HG03354 (cell line): ENCODE measurements at regions not wholly inside any gene's neighbourhood (a gene's known extent, or its start where the extent isn't known, plus 50 kb on each side); places are given as distances from the start of the nearest gene placed in this dataset.

ENCODE experiments used
- ATAC-seq: cut with Tn5 transposase; IDR thresholded peaks from one replicate; pipeline ENCODE4 v1.9.1; 2021; ENCODE audit warnings: mild to moderate bottlenecking; ENCODE audit not compliant: unreplicated experiment, poor library complexity, severe bottlenecking

DNA sequence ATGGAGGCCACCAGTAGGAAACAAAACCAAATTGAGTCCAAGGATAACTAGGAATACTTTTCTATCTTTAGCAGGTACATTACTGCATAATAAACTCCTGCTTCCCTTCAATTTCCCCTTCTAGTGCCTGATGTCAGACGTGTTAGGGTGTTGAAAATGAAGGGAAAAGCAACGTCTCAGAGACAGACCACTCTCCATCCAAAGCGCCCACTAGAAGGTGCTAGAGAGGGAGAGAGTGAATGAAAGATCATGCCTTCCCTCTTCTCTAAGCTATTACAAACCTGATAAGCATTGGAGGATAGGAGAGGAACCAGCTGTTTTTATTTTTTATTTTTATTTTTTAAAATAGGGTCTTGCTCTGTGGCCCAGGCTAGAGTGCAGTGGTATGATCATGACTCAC is 64.1 kb downstream of the ZNF641 start:
- no peak for ATAC-seq

DNA sequence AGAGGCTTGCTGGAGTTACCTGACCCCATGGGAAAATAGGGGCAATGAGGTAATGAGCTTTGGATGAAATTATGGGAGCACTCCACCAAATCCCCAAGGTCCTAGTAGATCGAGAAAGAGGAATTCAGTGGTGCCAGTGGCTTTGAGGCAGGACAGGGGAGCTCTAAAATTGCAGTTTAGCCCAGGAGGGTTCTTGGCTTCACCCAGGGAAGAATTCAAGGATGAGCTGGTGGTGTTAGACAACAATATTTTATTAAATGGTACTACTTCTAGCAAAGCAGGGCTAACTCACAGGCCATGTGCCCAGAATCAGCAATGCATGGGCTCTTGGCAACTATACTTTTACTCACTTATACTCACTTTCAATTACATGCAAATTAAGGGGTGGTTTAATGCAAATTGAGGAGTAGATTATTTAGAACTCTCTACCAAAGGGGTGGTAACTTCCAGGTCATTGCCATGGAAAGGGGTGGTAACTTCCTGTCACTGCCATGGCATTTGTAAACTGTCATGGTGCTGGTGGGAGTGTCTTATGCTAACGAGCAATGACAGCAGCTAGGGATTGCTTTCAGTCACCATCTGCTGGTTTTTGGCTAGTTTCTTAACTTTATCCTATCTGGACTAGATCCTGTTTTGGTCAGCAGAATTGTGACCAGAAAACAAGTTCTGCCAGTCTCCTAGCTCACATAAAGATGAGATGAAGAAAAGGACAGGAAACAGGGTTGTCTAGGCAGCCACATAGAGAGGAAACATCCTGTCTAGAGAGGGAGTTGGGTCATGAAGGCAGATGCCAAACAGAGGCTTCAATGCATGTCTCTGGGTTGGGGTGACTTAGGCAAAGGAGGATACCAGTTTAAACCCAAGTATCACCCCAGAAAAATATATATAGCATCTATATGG is 64.7 kb downstream of the ZNF641 start:
- no peak for ATAC-seq

DNA sequence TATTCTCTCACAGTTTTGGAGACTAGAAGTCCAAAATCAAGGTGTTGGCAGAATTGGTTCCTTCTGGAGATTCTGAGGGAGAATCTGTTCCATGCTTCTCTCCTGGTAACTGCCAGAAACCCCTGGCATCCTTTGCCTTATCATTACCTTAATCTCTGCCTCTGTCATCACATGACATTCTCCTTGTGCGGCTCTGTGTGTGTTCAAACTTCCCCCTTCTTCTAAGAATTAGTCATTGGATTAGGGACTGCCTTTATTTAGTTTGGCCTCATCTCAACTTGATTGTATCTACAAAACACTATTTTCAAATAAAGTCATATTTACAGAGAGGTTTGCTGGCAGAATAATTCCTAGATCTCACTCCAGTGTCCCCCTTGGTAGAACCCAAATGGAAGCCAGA is 68.9 kb downstream of the ZNF641 start:
- no peak for ATAC-seq

DNA sequence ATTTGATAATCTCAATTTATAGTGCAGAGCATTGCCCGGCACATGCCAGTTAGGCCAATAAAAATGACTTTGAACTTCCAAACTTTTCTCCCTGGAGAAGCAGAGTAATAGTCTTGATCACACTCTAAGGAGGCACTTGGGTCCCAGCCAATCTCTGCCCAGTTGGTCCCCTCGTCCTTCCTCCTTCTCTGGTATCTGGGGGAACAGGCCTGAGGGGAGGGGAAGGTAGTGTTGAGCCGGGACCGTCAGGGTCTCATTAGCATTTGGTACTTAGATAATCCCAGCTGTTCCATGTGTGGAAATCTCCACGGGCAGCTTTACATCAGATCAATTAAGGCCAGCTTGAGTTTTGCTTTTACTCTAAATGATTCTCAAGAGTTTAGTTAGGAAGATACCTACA is 70.1 kb downstream of the ZNF641 start:
- no peak for ATAC-seq

DNA sequence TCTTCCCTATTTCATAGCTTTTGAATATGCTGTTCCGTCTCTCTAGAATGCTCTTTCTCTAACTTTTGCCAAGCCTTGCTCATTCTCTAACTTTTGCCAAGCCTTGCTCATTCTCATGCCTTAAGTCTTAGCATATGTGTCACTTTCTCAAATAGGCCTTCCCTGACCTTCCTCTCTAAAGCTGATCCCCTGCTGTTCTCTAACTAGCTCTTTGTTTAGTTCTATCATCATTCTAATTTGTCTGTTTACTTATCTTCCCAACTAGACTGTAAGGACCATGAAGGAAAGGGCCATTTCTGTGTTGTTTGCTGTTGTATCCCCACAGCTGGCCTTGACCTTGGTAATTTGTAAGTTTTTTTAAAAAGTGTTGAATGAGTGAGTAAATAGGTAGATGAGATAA is 71.1 kb downstream of the ZNF641 start:
- no peak for ATAC-seq

DNA sequence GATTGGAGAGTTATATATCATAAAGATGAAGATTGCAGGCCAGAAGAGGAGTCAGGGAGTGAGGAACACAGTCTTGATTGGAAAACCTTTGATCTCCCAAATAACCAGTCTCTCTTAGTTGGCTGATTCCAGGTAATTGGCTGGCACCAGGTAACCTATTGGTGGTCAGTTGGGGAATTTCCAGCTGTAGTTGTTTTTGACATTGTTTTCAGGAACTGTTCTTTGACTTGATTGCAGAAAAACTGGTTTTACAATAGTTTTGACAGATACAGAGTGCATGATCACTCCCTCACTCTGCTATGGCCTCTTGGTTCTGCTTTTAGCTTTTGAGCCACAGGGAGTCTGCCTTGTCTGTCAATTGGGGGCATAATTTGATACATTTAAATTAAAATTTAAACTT is 71.6 kb downstream of the ZNF641 start:
- no peak for ATAC-seq

DNA sequence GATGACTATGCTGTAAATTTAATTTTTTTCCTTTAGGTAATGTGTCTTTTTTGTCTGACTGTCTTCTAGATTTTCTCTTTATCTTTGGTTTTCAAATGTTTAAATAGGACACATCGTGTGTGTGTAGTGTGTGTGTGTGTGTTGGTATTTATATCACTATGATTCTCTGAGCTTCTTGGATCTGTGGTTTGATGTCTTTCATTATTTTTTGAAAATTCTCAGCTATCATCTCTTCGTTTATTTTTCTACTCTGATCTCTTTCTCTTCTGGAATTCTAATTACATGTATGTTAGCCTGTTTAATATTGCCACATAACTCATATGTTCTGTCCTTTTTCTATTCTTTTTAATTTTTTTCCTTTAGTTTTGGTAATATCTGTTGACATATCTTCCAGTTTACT is 73.5 kb upstream of the OR10AD1 start:
- no peak for ATAC-seq

DNA sequence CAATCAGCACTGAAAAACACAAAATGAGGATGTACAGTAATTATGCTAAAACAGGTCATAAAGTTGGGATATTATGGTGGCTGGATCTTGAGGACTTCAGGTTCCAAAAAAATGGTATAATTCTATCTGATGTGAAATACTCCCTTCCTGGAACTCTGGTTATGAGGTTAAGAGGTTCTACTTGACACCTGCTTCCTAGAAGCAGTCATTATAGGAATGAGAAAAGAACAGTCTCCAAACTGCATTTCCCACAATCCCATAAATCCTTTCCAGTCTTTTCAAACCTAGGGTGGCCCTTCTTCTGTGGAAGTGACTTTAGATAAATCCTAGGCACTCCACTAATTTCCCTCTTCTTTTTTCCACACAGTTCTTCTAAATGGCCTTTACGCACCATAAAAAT is 63.7 kb upstream of the OR10AD1 start:
- ATAC-seq = no peak

DNA sequence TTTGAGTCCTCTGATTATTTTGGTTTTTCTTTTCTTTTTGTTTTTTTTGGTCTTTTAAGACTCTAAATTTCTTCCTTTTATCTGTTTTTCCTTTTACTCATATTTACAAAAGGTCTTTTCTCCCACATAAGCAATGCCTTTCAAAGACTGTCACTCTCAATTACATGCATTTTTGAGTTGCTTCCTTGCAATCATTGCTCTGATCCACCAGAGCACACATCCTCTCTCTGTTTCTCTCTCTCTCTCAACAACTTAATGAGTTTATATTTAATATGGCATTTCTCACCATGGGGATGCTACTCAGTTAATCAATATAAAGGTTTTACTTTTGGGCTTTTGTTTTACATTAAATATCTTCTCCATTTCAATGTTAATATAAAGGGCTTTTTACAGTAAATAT is 62.7 kb upstream of the OR10AD1 start:
- peak; percentile 67 for ATAC-seq

DNA sequence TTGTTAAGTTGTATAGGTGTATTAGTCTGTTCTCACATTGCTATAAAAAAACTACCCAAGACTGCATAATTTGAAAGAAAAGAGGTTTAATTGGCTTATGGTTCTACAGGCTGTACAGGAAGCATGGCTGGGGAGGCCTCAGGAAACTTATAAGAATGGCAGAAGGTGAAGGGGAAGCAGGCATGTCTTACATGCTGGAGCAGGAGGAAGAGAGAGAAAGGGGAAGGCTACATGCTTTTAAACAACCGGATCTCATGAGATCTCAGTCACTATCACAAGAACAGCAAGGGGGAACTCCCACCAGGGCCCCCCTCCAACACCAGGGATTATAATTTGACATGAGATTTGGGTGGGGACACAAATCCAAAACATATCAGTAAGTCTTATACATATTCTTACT is 60.5 kb upstream of the OR10AD1 start:
- ATAC-seq = no peak

DNA sequence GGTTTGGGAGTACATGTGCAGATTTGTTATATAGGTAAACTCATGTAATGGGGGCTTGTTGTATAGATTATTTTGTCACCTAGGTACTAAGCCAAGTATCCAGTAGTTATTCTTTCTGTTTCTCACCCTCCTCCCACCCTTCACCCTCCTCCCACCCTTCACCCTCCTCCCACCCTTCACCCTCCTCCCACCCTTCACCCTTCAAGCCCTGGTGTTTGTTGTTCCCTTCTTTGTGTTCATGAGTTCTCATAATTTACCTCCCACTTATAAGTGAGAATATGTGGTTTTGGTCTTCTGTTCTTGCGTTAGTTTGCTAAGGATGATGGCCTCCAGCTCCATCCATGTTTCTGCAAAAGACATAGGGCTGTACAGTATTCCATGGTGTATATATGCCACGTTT is 58.7 kb upstream of the OR10AD1 start:
- ATAC-seq = no peak
